Neural progenitor cell (in vitro differentiated cells): ENCODE measurements at regions not wholly inside any gene's neighbourhood (a gene's known extent, or its start where the extent isn't known, plus 50 kb on each side); places are given as distances from the start of the nearest gene placed in this dataset.
A peak's percentile ranks its signal among the peaks of the same experiment; 100 is the strongest.

Source experiments
- DNase-seq: peaks from one replicate; pipeline ENCODE4 v3.0.0-alpha.2; 2016; ENCODE audit warnings: low spot score
- H2AFZ ChIP-seq: fragments of 200-600 bp; sonication (generic); replicated peaks from 2 replicates; pipeline ENCODE4 v1.6.1; 2016; ENCODE audit warnings: antibody characterized with exemption
- H3F3A ChIP-seq: fragments of 200-600 bp; sonication (generic); 2 replicates; pipeline ENCODE4 v1.6.1; 2016; ENCODE audit warnings: antibody characterized with exemption, low read depth
- H3K27ac ChIP-seq: fragments of 200-600 bp; sonication (generic); 2 replicates; pipeline ENCODE4 v1.5.1; 2016; ENCODE audit warnings: mild to moderate bottlenecking
- H3K27me3 ChIP-seq: fragments of 200-600 bp; sonication (generic); 2 replicates; pipeline ENCODE4 v1.6.1; 2016; ENCODE audit warnings: mild to moderate bottlenecking, moderate library complexity
- H3K36me3 ChIP-seq: fragments of 200-600 bp; sonication (generic); 2 replicates; pipeline ENCODE4 v1.5.1; 2016
- H3K4me1 ChIP-seq: fragments of 200-600 bp; sonication (generic); 2 replicates; pipeline ENCODE4 v1.6.1; 2016; ENCODE audit warnings: mixed run types
- H3K4me2 ChIP-seq: fragments of 200-600 bp; sonication (generic); 2 replicates; pipeline ENCODE4 v1.6.1; 2016
- H3K4me3 ChIP-seq: fragments of 200-600 bp; sonication (generic); 2 replicates; pipeline ENCODE4 v1.5.1; 2016
- H3K79me2 ChIP-seq: fragments of 200-600 bp; sonication (generic); 2 replicates; pipeline ENCODE4 v1.6.1; 2016; ENCODE audit warnings: low read depth
- H3K9ac ChIP-seq: fragments of 200-600 bp; sonication (generic); 2 replicates; pipeline ENCODE4 v1.6.1; 2016
- H3K9me3 ChIP-seq: fragments of 200-600 bp; sonication (generic); 2 replicates; pipeline ENCODE4 v1.5.1; 2016; ENCODE audit warnings: low read depth
- H4K20me1 ChIP-seq: fragments of 200-600 bp; sonication (generic); 2 replicates; pipeline ENCODE4 v1.6.1; 2016; ENCODE audit warnings: low read depth
- H3K27ac Mint-ChIP-seq: 3 replicates; pipeline ENCODE4 v1.8.0; 2021; ENCODE audit warnings: mixed read lengths
- H3K27me3 Mint-ChIP-seq: 2 replicates; pipeline ENCODE4 v1.8.0; 2022; ENCODE audit warnings: low read depth, mild to moderate bottlenecking, inconsistent platforms, moderate library complexity, mixed read lengths; ENCODE audit not compliant: insufficient read depth
- H3K36me3 Mint-ChIP-seq: 3 replicates; pipeline ENCODE4 v1.8.0; 2021; ENCODE audit warnings: mixed read lengths
- H3K4me1 Mint-ChIP-seq: 3 replicates; pipeline ENCODE4 v1.8.0; 2021; ENCODE audit warnings: mixed read lengths
- H3K4me3 Mint-ChIP-seq: 3 replicates; pipeline ENCODE4 v1.8.0; 2021; ENCODE audit warnings: mild to moderate bottlenecking, moderate library complexity, mixed read lengths
- H3K9me3 Mint-ChIP-seq: 3 replicates; pipeline ENCODE4 v1.8.0; 2020; ENCODE audit warnings: mixed read lengths
- EZH2 ChIP-seq: fragments of 200-600 bp; sonication (generic); IDR thresholded peaks from 2 replicates; pipeline ENCODE4 v1.6.1; 2017; ENCODE audit warnings: antibody characterized with exemption, mild to moderate bottlenecking, moderate library complexity
- EZH2phosphoT487 ChIP-seq: fragments of 200-600 bp; sonication (generic); IDR thresholded peaks from 2 replicates; pipeline ENCODE4 v1.6.1; 2017; ENCODE audit warnings: antibody characterized with exemption
- TF ChIP-seq, protein P1 (sequence below): fragments of 200-600 bp; sonication (generic); IDR thresholded peaks from 2 replicates; pipeline ENCODE4 v1.5.1; 2017; ENCODE audit warnings: antibody characterized with exemption, mild to moderate bottlenecking

DNA sequence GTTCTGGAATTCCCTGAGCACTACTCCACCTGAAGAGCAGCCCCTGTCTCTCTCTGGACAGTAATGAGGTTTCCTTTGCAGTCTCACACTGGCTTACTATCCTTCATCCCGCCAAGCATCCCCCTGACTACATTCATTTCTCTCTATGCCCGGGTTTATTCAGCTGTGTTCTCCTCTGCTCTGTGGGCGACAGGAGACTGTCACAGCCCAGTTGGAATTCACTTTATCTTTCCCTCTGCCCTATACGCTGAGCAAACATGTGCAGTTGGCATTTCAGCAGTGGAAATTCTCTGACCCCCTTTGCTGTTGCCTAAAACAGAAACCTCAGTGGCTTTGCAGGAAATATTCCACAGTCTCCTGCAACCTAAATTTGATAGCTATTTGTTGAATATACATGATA is 83.5 kb upstream of the MAX start:
- Mint-ChIP-seq H3K27me3 (peaks cover 13% of the 10 kb centered on the region), H3K9me3 (peaks cover 19% of the 10 kb centered on the region), H3K4me1 (peaks cover 28% of the 10 kb centered on the region), H3K36me3 (peaks cover 2% of the 10 kb centered on the region), H3K4me3 (no peak overlapping the region), H3K27ac (no peak overlapping the region)
- Histone ChIP-seq H3F3A (peaks cover 31% of the 10 kb centered on the region), H3K9ac (no peak overlapping the region), H3K79me2 (no peaks in the 10 kb centered on the region), H3K4me1 (peaks cover 23% of the 10 kb centered on the region), H3K4me2 (no peak overlapping the region), H3K27ac (no peak overlapping the region), H3K4me3 (no peak overlapping the region), H3K9me3 (no peaks in the 10 kb centered on the region), H4K20me1 (peaks cover 17% of the 10 kb centered on the region), H3K27me3 (peaks cover 42% of the 10 kb centered on the region), H2AFZ (no peak overlapping the region), H3K36me3 (no peaks in the 10 kb centered on the region)
- DNase-seq = no peak
- TF ChIP-seq EZH2 (no peak), EZH2phosphoT487 (no peak)
- TF ChIP-seq, protein P1, sequence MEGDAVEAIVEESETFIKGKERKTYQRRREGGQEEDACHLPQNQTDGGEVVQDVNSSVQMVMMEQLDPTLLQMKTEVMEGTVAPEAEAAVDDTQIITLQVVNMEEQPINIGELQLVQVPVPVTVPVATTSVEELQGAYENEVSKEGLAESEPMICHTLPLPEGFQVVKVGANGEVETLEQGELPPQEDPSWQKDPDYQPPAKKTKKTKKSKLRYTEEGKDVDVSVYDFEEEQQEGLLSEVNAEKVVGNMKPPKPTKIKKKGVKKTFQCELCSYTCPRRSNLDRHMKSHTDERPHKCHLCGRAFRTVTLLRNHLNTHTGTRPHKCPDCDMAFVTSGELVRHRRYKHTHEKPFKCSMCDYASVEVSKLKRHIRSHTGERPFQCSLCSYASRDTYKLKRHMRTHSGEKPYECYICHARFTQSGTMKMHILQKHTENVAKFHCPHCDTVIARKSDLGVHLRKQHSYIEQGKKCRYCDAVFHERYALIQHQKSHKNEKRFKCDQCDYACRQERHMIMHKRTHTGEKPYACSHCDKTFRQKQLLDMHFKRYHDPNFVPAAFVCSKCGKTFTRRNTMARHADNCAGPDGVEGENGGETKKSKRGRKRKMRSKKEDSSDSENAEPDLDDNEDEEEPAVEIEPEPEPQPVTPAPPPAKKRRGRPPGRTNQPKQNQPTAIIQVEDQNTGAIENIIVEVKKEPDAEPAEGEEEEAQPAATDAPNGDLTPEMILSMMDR = no peak

DNA sequence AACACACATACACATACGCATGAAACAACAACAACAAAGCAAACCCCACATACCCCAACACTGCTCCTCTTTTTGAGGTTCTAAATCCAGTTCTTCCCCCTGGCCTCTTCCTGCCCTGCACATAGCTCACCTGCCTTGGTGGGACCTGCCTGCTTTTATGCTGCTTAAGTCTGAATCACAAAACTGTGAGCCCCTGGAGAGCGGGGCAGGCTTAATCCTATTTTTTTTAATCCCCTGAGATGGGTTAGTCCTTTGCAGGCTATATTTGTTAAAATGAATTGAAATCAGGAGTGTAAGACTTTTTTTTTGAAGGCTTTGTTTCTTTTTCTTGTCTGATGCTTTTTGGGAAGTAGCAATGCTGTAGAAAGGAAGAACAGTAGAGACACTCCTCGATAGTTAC is 84.6 kb upstream of the MAX start:
- no peaks in the 10 kb centered on the region for H3K9me3 ChIP-seq
- peaks cover 17% of the 10 kb centered on the region for H4K20me1 ChIP-seq
- H3K4me2 ChIP-seq = peak overlapping the region; percentile 68
- H3K9ac ChIP-seq = no peak overlapping the region
- peaks cover 2% of the 10 kb centered on the region for H3K36me3 Mint-ChIP-seq
- H2AFZ ChIP-seq = no peak overlapping the region
- peak overlapping the region; percentile 24 for H3K4me3 Mint-ChIP-seq
- H3K4me1 ChIP-seq = peaks cover 23% of the 10 kb centered on the region
- H3K9me3 Mint-ChIP-seq = peaks cover 11% of the 10 kb centered on the region
- H3K4me3 ChIP-seq = peak overlapping the region; percentile 9
- H3K27me3 Mint-ChIP-seq = peaks cover 18% of the 10 kb centered on the region
- no peak for TF ChIP-seq EZH2
- TF ChIP-seq EZH2phosphoT487 = peak; percentile 41
- H3K79me2 ChIP-seq = no peaks in the 10 kb centered on the region
- H3K27ac Mint-ChIP-seq = no peak overlapping the region
- peak; percentile 49 for DNase-seq
- peaks cover 31% of the 10 kb centered on the region for H3F3A ChIP-seq
- peaks cover 42% of the 10 kb centered on the region for H3K27me3 ChIP-seq
- H3K4me1 Mint-ChIP-seq = peaks cover 28% of the 10 kb centered on the region
- H3K27ac ChIP-seq = peak overlapping the region; percentile 56
- no peaks in the 10 kb centered on the region for H3K36me3 ChIP-seq

GRCh38 chr14:65187421-65188049 is 85.2 kb upstream of the MAX start:
- no peak for TF ChIP-seq EZH2phosphoT487
- Histone ChIP-seq H3K9me3 (no peaks in the 10 kb centered on the region), H3K79me2 (no peaks in the 10 kb centered on the region), H3K27me3 (peaks cover 42% of the 10 kb centered on the region), H3F3A (peaks cover 31% of the 10 kb centered on the region), H4K20me1 (peaks cover 17% of the 10 kb centered on the region), H3K4me2 (peak overlapping the region; percentile 68), H3K9ac (no peak overlapping the region), H3K4me3 (peak overlapping the region; percentile 9), H2AFZ (no peak overlapping the region), H3K4me1 (peaks cover 23% of the 10 kb centered on the region), H3K36me3 (no peaks in the 10 kb centered on the region), H3K27ac (peak overlapping the region; percentile 56)
- H3K9me3 Mint-ChIP-seq = peaks cover 6% of the 10 kb centered on the region
- H3K4me1 Mint-ChIP-seq = peaks cover 28% of the 10 kb centered on the region
- H3K27me3 Mint-ChIP-seq = peaks cover 18% of the 10 kb centered on the region
- peak overlapping the region; percentile 24 for H3K4me3 Mint-ChIP-seq
- H3K27ac Mint-ChIP-seq = no peak overlapping the region
- peak; percentile 59 for DNase-seq
- H3K36me3 Mint-ChIP-seq = peaks cover 2% of the 10 kb centered on the region

DNA sequence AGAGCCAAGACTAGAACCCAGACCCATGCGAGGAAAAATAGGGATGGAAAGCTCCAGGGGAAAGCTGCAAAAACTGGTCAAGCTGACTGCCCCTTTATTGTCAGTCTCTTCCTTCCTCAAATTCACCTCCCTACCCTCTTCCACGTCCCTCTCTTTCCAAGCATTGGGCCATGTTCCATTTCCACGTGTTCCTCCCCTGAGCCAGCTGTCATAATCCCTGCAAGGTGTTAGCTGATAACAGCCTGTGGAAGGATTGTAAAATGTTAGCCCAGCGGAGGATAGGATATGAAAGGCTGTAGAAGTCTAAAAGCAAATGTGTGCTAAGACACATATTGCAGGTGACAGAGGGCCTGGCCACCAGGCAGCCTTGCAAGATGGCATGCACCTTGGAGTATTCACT is 88.0 kb upstream of the MAX start:
- Histone ChIP-seq H3K27me3 (peaks cover 26% of the 10 kb centered on the region), H4K20me1 (peaks cover 17% of the 10 kb centered on the region), H3F3A (peaks cover 31% of the 10 kb centered on the region), H3K9me3 (no peaks in the 10 kb centered on the region), H3K27ac (no peak overlapping the region), H3K79me2 (no peaks in the 10 kb centered on the region), H3K36me3 (no peaks in the 10 kb centered on the region), H3K4me1 (peaks cover 23% of the 10 kb centered on the region), H2AFZ (no peak overlapping the region), H3K9ac (no peak overlapping the region), H3K4me3 (no peak overlapping the region), H3K4me2 (no peak overlapping the region)
- H3K27ac Mint-ChIP-seq = no peak overlapping the region
- H3K4me3 Mint-ChIP-seq = no peak overlapping the region
- H3K27me3 Mint-ChIP-seq = peaks cover 18% of the 10 kb centered on the region
- H3K4me1 Mint-ChIP-seq = peaks cover 22% of the 10 kb centered on the region
- TF ChIP-seq EZH2 = no peak
- no peak for TF ChIP-seq EZH2phosphoT487
- TF ChIP-seq, protein P1 = no peak
- no peak for DNase-seq
- no peaks in the 10 kb centered on the region for H3K36me3 Mint-ChIP-seq
- H3K9me3 Mint-ChIP-seq = peaks cover 2% of the 10 kb centered on the region
